Left lung (tissue), 4 donors: ENCODE measurements at regions not wholly inside any gene's neighbourhood (a gene's known extent, or its start where the extent isn't known, plus 50 kb on each side); places are given as distances from the start of the nearest gene placed in this dataset.

Experiments used
- ATAC-seq: fragments of 200-7000 bp; cut with Tn5 transposase; one replicate; pipeline ENCODE4 v1.9.1; 2020; ENCODE audit warnings: moderate library complexity
- DNase-seq, 4 donors: peaks; one replicate each; pipeline ENCODE4 v3.0.0-alpha.2; 2013 to 2020
- H3K27ac ChIP-seq, 2 donors: fragments of 200-600 bp; sonication (generic) in 1 of 2; one replicate each; pipeline versions ENCODE4 v1.5.0 to v1.8.0; 2020 to 2021
- H3K27me3 ChIP-seq, 2 donors: fragments of 200-600 bp; sonication (generic) in 1 of 2; one replicate each; pipeline versions ENCODE4 v1.5.0 to v1.8.0; 2020 to 2021
- H3K36me3 ChIP-seq, 2 donors: fragments of 200-600 bp; sonication (generic) in 1 of 2; one replicate each; pipeline versions ENCODE4 v1.5.0 to v1.8.0; 2020 to 2021
- H3K4me1 ChIP-seq, 2 donors: fragments of 200-600 bp; one replicate each; pipeline ENCODE4 v1.8.0; 2021
- H3K4me3 ChIP-seq, 2 donors: fragments of 200-600 bp; sonication (generic) in 1 of 2; one replicate each; pipeline versions ENCODE4 v1.5.0 to v1.8.0; 2020 to 2021; ENCODE audit warnings: mild to moderate bottlenecking in 1 of 2
- H3K9me3 ChIP-seq, 2 donors: fragments of 200-600 bp; sonication (generic) in 1 of 2; one replicate each; pipeline versions ENCODE4 v1.5.0 to v1.8.0; 2020 to 2021
- intact Hi-C, 2 donors: fragments of 100-400 bp; cut with DNase I; formaldehyde crosslinking; loops; one replicate each; pipeline versions ENCODE4 v1.11.2 to v1.14.2; 2022
- TF ChIP-seq, protein P1 (sequence below), 2 donors: fragments of 200-600 bp; sonication (generic) in 1 of 2; IDR thresholded peaks; one replicate each; pipeline versions ENCODE4 v1.5.0 to v1.8.0; 2021; ENCODE audit warnings: antibody characterized with exemption in 2 of 2
- donor health status: DM: no; HTN: yes; CAD: no.
- donor health status: DM: no; HTN: no; CAD: no.

GRCh38 chr4:120005527-120005926 is 61.1 kb downstream of the MAD2L1 start:
- Histone ChIP-seq H3K4me3 (no peak overlapping the region), H3K9me3 (peaks cover 0 to 3% of the 10 kb centered on the region in 2 donors), H3K36me3 (no peaks in the 10 kb centered on the region), H3K27ac (no peak overlapping the region), H3K27me3 (no peaks in the 10 kb centered on the region), H3K4me1 (no peaks in the 10 kb centered on the region)
- ATAC-seq (no peak), DNase-seq (no peak)
- intact Hi-C loops = no loop called here
- TF ChIP-seq, protein P1, sequence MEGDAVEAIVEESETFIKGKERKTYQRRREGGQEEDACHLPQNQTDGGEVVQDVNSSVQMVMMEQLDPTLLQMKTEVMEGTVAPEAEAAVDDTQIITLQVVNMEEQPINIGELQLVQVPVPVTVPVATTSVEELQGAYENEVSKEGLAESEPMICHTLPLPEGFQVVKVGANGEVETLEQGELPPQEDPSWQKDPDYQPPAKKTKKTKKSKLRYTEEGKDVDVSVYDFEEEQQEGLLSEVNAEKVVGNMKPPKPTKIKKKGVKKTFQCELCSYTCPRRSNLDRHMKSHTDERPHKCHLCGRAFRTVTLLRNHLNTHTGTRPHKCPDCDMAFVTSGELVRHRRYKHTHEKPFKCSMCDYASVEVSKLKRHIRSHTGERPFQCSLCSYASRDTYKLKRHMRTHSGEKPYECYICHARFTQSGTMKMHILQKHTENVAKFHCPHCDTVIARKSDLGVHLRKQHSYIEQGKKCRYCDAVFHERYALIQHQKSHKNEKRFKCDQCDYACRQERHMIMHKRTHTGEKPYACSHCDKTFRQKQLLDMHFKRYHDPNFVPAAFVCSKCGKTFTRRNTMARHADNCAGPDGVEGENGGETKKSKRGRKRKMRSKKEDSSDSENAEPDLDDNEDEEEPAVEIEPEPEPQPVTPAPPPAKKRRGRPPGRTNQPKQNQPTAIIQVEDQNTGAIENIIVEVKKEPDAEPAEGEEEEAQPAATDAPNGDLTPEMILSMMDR (IDR thresholded peaks at IDR 0.05) = no peak

- Histone ChIP-seq H3K36me3 (no peaks in the 10 kb centered on the region), H3K27me3 (no peaks in the 10 kb centered on the region), H3K27ac (no peak overlapping the region), H3K4me1 (no peaks in the 10 kb centered on the region), H3K4me3 (no peak overlapping the region), H3K9me3 (peaks cover 0 to 3% of the 10 kb centered on the region in 2 donors)
- DNase-seq (no peak), ATAC-seq (no peak)
- TF ChIP-seq, protein P1 (IDR thresholded peaks at IDR 0.05) = no peak
- intact Hi-C loops = no loop called here
These were observed 61.6 kb downstream of the MAD2L1 start for GRCh38 chr4:120005076-120005475.

- TF ChIP-seq, protein P1 (IDR thresholded peaks at IDR 0.05) = no peak
- no peak for ATAC-seq
- intact Hi-C loops = no loop called here
These were observed 62.6 kb downstream of the MAD2L1 start for GRCh38 chr4:120004054-120004453.

GRCh38 chr4:120003193-120003592 is 63.5 kb downstream of the MAD2L1 start:
- intact Hi-C loops = no loop called here
- DNase-seq (no peak), ATAC-seq (no peak)
- Histone ChIP-seq H3K36me3 (no peaks in the 10 kb centered on the region), H3K27ac (no peak overlapping the region), H3K9me3 (peaks cover 0 to 3% of the 10 kb centered on the region in 2 donors), H3K4me1 (no peaks in the 10 kb centered on the region), H3K4me3 (no peak overlapping the region), H3K27me3 (no peaks in the 10 kb centered on the region)
- TF ChIP-seq, protein P1 (IDR thresholded peaks at IDR 0.05) = no peak

More at GRCh38 chr4:120004054-120004453, 62.6 kb downstream of the MAD2L1 start:
- H3K27me3 ChIP-seq = no peaks in the 10 kb centered on the region
- H3K4me1 ChIP-seq = no peaks in the 10 kb centered on the region
- no peak for DNase-seq
- H3K27ac ChIP-seq = no peak overlapping the region
- H3K9me3 ChIP-seq = peaks cover 0 to 3% of the 10 kb centered on the region in 2 donors
- no peak overlapping the region for H3K4me3 ChIP-seq
- no peaks in the 10 kb centered on the region for H3K36me3 ChIP-seq

- TF ChIP-seq, protein P1 (IDR thresholded peaks at IDR 0.05) = no peak
- Histone ChIP-seq H3K36me3 (no peaks in the 10 kb centered on the region), H3K4me3 (no peak overlapping the region), H3K27ac (no peak overlapping the region), H3K9me3 (peaks cover 0 to 3% of the 10 kb centered on the region in 2 donors), H3K27me3 (no peaks in the 10 kb centered on the region), H3K4me1 (no peaks in the 10 kb centered on the region)
- intact Hi-C loops = no loop called here
- ATAC-seq = no peak
- no peak for DNase-seq
These were observed 64.8 kb downstream of the MAD2L1 start for GRCh38 chr4:120001850-120002249.
